ENCODE measurements at regions not wholly inside any gene's neighbourhood (a gene's known extent, or its start where the extent isn't known, plus 50 kb on each side); places are given as distances from the start of the nearest gene placed in this dataset.

DNA sequence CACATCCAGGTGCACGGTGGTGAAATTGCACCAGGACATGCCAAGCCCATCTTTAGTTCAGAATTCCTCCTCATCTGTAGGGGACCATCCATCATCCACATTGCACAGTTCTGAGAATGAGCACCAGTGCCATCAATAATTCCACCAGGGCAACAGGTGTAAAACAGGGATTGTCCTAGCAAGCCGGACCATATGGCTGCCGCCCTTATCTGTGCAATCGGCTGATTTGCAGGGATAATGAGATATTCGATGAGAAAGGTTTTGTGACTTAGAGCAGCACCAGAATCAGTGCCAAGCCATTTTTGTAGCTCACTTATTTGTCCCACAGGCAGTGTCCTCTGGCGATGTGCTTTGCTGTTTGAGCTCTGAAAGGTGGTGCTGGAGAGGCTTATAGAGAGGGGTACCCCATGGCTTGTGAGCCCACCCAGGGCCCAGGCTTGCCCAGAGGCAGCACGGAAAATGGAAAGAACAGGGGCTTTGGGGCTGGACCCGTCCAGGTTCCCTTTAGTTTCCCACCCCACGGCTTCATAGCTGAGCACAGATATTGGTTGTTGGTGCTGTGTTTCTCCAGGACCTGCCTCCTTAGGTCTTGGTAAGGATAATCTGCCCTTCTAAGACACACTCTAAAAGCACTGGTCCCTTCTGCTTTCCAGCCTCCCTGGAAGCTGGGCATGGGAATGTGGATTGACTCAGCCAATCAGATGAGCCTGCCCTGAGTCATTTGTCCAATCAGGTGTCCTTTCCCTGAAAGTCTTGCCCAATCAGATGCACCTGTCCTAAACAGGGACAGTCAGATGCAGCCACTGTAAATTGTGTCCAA is 84.0 kb upstream of the SHANK2 start:
- TF ChIP-seq, protein P1, sequence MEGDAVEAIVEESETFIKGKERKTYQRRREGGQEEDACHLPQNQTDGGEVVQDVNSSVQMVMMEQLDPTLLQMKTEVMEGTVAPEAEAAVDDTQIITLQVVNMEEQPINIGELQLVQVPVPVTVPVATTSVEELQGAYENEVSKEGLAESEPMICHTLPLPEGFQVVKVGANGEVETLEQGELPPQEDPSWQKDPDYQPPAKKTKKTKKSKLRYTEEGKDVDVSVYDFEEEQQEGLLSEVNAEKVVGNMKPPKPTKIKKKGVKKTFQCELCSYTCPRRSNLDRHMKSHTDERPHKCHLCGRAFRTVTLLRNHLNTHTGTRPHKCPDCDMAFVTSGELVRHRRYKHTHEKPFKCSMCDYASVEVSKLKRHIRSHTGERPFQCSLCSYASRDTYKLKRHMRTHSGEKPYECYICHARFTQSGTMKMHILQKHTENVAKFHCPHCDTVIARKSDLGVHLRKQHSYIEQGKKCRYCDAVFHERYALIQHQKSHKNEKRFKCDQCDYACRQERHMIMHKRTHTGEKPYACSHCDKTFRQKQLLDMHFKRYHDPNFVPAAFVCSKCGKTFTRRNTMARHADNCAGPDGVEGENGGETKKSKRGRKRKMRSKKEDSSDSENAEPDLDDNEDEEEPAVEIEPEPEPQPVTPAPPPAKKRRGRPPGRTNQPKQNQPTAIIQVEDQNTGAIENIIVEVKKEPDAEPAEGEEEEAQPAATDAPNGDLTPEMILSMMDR (IDR thresholded peaks at IDR 0.05) = no peak
- TF ChIP-seq POLR2A (IDR thresholded peaks at IDR 0.05) = no peak
